ENCODE measurements at regions not wholly inside any gene's neighbourhood (a gene's known extent, or its start where the extent isn't known, plus 50 kb on each side); places are given as distances from the start of the nearest gene placed in this dataset.
"Not testable (repeated sequence)": the region's sequence is repeated elsewhere in the genome, so short reads cannot be mapped to it uniquely, and the experiment has no call there.

DNA sequence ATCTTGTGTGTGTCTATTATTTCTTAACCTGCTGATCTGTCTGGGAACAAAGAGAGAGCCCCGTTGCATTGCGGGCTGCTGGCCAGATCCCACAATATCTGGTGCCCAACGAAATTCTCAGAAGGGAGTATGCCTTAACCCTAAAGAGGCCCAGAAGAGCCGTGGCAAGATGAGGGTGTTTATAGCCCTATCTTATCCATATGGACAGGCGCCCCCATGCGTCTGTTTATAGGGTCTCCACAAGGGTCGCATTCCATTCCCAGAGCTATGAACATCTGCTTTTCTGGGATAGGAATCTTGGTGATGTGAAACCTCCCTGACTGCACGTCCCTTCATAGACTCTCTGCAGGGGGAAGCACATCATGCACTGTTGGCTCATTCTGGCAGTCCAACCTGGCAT is 1262.5 kb downstream of the RAPGEF2 start:
- DNase-seq, result not testable (repeated sequence)

DNA sequence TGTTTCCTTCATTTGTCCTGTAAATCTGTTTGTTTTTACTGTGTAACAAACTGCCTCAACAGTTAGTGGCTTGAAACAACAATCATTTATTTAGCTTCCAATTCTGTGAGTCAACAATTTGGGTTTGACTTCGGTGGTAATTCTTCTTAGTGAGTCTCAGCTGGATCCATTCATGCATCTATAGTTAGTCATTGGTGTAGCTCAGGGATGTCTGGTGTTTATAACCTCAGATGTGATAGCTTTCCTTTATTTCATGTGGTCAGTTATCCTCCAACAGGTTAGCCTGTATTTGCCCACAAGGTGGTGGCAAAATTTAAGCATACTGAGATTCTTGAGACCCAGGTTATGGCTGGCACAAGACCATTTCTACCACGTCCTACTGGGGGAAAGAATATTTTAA is 1267.2 kb downstream of the RAPGEF2 start:
- no peak for DNase-seq

DNA sequence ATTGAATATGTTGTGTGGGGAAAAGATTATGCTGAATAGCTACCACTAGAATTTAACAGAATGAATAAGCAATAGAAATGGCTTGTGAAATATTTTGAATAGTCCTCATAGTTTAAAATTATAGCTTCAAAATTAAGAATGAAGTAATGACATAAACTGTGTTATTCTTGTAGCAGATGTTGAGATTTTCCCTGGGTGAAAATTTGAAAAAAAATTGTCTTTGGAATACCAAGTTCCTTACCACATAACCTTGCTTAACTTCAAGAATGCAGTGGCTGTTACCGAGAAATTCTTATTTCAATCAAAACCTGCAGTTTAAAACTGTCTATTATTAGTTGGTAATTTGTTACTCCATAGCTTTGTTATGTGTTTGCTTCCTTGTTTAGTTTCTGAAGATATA is 1268.6 kb downstream of the RAPGEF2 start:
- no peak for DNase-seq

DNA sequence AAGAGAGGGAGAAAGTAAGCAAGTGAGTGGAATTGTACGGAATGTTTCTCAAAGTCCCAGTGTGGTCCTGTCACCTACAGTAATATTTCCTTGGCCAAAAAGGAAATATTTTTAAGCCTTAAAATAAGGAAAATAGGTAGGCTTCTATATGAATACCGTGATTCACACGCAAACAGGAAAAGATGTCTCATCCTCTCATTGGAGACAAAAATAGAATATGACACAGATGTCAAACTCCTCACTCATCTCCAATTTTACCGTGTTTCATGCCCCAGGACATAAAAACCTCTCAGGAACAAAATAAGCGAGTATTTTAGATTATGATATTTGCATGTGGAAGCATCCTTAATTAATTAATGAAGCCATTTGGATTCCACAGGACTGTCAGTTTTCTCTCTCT is 1269.5 kb downstream of the RAPGEF2 start:
- no peak for DNase-seq

DNA sequence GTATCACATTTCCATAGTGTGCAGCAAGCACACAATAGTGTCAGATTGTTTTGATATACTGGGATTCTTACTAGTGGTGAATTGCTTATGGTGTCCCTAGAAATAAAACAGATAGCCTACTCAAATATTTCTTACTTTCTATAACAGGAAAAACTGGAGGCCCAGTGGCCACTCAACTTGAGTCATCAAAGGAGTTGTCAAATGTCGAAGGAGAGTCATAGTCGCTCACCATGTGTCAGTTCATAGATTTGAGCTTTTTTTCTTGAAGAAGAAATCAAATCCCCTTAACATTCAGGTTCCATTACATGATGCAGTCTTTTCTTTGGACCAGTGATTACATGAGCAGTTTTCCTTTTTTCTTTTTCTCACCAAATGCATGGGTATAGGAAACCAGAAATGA is 1271.0 kb downstream of the RAPGEF2 start:
- no peak for DNase-seq

DNA sequence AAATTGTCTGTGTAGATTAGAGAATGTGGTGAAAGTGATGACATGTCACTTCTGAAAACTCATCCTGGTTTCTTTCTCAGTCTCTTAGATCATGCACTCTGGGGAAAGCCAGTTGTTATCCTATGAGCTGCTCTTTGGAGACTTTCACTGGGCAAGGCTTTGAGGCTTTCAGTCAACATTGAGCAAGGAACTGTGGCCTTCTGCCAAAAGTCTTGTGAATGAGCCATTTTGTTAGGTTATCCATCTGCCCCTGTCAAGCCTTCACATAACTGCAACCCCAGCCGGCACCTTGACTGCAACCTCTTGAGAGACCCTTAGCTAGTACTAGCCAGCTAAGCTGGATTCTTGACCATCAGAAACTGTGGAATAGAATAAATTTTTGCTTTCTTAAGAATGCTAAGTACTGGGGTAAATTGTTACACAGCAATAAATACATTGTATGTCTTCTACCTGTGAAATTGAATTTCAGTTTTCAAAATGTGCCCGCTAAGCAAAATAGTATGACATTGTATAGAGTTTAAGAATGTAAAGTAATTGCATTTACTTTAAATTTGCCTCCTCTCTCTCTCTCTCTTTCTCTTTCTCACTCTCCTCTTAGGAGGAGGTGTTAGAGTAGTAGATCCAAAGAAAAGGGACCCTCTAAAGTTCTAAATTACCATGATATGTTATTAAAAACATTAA is 1273.0 kb downstream of the RAPGEF2 start:
- no peak for DNase-seq

DNA sequence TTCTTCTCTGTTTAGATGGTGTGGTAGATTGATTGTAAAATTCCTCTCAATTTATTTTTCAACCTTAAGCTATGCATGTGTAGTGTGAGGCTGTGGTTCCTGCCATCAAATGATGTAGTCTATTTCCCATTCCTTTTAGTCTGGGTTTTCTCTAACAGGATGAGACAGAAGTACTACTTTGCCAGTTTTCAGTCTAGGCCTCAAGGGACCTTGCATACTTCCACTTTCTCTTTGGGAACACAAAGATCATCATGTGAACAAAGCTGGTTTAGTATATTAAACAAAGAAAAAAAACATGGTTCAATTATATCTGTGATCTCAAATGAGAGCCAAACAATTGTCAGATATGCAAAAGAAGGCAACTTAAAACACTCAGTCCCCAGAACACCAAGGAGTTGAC is 1284.0 kb downstream of the RAPGEF2 start:
- no peak for DNase-seq

DNA sequence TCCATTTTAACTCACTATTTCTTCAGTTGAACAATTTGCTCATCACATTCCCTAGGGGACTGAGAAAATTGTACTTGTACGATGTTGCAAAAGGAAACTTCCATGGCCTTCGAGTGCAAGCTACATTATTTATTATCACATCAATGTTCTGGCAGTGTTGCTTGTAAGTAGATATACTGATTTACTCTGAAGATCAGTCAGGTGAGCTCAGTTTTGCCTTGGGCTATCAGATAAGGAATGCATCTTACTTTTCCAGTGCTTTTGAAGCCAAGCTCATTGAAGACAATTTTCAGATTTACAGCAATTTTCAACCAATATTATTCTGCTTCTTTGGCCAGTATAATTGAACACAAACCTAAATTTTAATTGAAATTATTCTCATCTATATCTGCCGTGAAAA is 1296.9 kb downstream of the RAPGEF2 start:
- DNase-seq, result peak; percentile 26

DNA sequence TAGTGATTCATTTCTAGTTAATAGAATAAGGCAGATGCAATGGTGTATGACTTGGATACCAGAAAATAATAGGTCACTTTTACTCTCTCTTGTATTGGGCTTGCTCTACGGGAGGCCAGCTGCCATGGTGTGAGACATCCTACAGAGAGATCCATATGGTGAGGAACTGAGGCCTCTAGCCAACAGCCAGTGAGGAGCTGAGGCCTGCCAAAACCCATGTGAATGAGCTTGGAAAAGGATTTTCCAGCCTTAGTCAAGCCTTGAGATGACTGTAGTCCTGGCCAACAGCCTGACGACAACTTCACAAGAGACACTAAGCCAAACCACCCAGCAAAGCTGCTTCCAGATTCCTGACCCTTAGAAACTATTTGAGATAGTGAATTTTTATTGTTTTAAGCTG is 1300.2 kb downstream of the RAPGEF2 start:
- DNase-seq, result no peak

DNA sequence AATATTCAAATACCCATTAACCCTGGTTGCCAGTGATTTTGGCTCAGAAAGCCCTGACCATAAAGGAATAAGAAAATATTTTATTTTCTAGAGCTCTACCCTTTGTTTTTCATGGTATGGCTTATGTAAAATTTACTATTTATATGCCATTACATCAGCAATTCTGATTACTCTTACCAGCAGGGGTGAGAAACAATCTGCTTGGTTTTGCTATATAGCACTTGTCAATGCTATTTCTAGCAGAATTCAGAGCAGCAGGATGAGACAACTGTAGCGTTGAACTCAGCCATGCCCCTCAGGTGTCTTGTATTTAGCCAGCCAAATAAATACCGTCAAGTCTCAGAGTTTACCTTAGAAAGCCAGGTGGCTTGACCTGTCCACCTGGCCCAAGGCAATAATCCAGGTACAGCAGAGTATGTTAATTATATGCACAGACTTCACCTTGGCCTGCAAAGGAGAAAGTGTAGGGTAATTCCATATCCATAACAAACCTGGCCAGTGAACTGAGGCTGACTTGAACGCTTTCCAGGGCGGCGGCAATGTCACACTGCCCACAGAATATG is 1303.5 kb downstream of the RAPGEF2 start:
- no peak for DNase-seq

DNA sequence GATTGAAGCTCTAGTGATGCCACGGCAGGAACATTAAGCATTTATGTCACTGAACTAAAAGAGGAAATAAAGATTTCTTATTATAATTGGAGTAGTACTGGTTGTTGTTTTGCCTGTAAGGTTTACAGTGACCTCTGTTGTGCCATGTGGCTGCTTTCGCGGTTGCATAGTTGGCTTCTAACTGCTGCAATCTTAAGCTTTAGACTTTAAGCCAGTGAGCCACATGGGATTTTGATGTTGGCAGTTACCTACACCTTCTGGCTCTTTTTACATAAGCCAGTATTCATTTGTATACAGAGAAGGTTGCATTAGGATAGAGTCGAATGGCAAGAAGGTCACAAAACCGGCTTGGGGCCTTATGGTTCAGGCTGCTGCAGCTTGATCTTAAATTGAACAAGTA is 1311.6 kb downstream of the RAPGEF2 start:
- DNase-seq, result no peak

DNA sequence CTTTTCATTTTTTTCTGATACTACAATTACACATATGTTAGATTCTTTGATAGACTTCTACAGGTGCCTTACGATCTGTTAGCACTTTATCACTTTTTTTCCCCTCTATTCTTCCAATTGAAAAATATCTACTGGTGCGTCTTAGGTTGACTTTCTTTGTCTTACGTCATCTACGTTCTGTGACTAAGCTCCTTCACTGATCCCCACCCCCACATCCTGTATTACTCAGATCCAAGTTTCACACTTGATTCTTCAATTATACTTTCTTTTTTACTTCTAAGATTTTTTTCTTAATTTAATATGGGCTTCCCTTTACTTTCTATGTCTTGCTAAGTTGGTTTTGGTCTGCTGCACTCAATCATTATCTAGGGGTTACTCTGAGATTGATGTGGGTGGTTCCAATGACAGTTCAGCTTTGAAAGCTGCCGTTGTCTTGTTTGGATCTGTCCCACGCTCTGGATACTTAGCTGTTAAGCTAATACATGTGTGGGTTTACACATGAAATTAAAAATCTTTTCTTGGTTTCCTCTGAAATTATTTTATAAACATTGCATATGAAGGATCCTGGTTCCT is 1321.1 kb downstream of the RAPGEF2 start:
- DNase-seq, result no peak

DNA sequence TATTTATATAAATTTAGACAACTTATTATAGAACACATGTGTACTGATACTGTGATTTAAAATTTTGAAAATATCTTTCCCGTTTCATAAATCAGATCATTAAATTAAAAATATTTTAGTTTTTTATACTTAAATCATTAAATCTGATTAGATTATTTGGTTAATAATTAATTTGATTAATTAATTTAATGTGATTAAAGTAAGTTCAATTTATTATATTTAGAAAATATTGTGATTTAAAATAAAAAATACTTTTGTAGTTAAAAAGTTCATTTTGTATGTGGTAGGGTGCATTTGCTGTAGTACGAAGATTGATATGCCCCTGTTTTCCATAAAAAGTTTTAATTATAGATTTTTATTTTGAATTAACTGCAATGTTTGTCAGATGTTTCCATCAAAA is 1323.4 kb downstream of the RAPGEF2 start:
- no peak for DNase-seq

DNA sequence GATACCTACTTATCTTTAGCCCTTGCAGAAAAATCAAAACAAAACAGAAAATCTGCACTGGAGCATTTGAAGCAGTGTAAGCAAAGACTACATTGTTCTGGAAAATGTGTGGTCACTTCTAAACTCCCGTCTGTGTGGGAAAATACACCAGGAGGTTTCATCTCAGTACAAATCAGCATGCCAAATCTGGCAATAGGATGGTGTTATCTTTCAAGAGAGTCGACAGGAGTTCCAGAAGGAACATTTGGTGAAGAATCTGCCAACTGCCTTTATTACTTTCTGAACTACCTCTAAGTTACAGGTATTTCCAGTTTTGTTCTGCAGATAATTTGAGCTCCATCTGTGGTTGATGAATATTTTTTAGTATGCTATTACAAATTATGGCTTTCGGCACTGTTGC is 1348.0 kb downstream of the RAPGEF2 start:
- no peak for DNase-seq

DNA sequence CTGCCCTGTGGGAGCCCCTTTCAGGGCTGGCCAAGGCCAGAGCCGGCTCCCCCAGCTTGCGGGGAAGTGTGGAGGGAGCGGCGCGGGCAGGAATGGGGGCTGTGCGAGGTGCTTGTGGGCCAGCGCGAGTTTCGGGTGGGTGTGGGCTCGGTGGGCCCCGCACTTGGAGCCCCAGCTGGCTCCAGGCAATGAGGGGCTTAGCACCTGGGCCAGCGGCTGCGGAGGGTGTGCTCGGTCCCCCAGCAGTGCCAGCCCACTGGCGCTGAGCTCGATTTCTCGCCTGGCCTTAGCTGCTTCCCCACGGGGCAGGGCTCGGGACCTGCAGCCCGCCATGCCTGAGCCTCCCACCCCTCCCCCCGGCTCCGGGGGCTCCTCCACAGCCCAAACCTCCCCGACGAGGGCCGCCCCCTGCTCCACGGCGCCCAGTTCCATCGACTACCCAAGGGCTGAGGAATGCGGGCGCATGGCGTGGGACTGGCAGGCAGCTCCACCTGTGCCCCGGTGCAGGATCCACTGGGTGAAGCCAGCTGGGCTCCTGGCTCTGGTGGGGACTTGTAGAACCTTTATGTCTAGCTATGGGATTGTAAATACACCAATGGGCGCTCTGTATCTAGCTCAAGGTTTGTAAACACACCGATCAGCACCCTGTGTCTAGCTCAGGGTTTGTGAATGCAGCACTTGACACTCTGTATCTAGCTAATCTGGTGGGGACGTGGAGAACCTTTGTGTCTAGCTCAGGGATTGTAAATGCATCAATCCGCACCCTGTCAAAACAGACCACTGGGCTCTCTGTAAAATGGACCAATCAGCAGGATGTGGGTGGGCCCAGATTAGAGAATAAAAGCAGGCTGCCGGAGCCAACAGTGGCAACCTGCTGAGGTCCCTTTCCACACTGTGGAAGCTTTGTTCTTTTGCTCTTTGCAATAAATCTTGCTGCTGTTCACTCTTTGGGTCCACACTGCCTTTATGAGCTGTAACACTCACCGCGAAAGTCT is 1379.1 kb downstream of the RAPGEF2 start:
- not testable (repeated sequence) for DNase-seq

DNA sequence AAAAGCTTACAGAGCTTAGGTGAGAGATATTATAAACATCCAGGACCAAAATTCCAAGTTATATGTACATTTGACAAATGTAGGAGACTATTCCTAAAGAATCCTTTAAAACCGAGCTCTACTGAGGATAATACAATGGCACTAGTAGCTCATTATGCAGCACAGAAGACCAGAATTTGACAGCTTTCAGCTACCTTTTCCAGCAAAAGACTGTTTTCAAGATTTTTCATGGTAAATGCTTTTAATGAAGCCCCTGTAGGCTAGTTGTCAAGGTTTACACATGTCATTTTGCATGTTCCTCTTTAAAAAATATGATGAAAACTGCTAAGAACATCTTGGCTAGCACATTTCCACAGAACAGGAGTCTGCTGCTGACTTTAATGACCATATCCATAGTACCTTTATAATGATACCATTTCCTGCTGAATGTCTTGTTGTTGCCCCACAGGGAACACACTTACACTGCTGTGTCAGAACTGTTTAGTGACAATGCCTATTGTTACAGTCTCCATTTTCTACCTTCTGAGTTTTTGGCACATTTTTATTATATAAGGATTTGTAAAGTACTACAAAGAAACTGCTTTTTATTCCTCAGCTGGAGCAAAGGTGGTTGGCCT is 1382.3 kb downstream of the RAPGEF2 start:
- DNase-seq, result peak; percentile 1

DNA sequence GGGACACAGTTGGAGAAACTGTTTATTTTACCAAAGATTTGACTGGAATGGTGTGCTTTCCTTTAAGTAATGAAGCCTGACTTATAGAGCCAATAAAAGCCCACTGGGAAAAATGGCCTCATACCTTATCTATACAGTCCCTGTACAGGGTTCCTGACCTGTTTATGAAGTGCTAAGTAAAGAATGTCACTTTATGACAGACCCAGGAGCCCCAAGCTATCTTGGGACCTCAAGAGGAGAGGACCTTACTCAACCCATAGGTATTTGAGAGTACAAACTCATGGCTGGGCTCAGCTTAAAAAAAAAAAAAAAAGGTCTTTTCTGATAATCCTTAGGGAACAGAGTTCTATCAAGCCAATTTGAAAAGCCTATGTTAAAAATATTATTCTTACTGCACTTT is 1389.3 kb downstream of the RAPGEF2 start:
- no peak for DNase-seq

DNA sequence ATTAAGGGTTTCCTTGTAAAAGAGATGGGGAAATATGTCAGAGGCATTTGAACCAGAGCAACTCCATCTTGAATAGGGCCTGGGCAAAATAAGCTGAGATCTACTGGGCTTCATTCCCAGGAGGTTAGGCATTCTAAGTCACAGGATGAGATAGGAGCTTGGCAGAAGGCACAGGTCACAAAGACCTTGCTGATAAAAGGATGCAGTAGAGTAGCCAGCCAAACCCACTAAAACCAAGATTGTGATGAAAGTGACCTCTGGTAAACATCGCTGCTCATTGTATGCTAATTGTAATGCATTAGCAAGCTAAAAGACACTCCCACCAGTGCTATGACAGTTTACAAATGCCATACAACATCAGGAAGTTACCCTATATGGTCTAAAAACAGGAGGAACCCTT is 1390.3 kb downstream of the RAPGEF2 start:
- DNase-seq, result no peak

DNA sequence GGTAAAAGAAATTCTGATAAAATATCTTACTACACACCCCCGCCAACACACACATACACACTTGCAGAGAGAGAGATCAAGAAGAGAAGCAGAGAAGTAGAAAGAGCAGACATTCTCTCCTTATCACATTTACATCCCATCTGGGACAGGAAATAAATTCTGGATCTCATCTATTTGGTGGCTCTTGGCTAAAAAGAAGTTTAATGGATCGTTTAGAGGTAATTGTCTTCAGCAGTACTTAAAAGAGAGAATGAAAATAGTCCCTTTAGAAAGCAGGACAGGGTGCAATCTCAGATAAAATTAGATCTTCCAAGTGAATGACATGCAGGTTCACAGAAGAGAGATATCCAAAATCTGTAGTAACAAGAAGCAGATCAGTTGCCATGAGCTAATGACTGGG is 1392.5 kb downstream of the RAPGEF2 start:
- no peak for DNase-seq

DNA sequence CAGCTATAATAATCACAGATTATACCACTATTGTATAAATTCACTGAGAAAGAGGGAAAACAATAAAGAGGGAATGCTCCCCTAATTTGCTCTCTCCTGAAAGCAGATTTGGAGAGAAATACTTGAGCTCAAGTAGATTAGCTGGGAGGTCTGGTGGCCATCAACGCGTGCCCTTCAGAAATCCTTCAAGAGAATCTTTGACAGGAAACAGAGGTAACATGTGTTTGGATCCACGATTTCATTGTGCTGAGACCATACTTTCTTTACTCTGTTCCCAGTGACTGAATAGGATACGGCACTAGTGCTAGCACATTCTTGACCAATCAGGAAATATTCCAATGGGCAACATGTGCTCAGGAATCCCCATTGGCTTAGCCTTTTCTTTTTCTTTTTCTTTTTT is 1395.3 kb downstream of the RAPGEF2 start:
- no peak for DNase-seq

DNA sequence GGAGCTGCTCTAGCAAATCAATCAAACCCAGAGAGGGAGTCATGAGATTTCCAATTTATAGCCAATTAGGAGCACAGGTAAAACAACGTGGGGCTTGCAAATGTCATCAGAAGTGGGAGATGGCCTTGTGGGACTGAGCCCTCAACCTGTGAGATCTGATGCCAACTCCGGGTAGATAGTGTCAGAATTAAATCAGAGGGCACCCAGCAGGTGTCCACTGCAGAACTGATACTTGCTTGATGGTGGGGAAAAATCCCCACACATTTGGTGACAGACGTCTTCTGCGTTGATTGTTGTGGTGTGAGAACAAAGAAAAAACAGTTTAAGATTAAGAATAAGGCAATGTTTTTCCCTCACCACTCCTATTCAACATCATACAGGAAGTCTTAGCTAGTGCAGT is 1402.8 kb downstream of the RAPGEF2 start:
- no peak for DNase-seq

DNA sequence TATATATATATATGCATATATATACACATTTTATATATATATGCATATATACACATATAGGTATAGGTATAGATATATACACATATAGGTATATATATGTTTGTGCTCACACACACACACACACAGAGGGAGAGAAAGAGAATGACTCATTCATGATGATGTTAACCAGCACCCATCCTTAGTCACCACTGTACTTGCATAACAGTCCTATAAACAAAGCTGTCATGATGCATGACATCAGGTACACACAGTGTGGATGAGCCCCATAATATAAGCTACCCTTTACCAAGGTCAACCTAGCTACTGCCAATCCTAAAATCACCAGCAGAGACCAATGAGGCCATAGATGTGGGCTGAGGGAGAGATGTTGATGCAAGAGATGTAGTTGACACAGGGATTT is 1408.0 kb downstream of the RAPGEF2 start:
- DNase-seq, result no peak

DNA sequence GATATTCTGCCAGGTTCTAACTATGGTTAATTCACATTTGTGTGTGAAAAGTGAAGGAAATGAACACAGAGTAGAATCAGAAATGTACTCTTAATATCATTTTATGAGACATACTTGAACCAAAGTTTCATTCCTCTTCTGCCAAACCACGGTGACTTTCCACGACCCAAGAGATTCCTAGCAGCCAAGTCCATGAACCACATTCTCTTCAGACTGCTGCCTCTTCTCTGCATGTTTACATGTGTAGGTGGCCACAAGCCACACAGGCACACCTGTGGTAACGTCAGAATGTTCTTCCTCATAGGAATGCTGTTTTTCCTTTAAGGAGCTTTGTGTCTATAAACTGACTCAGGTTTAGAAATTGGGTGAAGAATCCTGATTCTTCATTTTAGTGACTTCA is 1411.2 kb downstream of the RAPGEF2 start:
- no peak for DNase-seq

Measured in eye (tissue), 1 donor.